ENCODE measurements at regions not wholly inside any gene's neighbourhood (a gene's known extent, or its start where the extent isn't known, plus 50 kb on each side); places are given as distances from the start of the nearest gene placed in this dataset.

DNA sequence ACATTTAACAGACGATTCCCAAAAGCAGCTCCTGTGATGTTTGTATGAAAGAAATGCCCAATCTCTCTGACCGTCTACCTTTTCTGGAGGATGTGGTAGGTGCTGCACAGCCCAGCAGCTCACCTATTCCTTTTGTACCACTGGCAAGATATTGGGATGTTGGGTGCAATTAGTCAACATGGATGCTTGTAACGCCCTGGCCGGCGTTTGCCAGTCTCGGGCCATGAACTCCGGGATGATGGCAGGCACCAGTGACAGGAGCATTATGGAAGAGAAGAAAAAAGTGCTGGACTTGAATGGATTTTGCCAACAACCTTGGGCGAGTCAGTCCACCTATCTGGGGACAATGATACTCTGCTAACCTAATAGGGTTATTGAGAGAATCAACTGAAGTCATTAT lies 69.0 kb upstream of the ZNF438 start:
- Histone ChIP-seq H3K4me3 (ENCODE audit: low read depth, low read length) (no peak overlapping the region), H3K4me1 (ENCODE audit: control insufficient read depth, insufficient read depth, low read length) (peaks cover 4% of the 10 kb centered on the region; the same call in 1 of the 2 replicates), H3K27me3 (ENCODE audit: control insufficient read depth, insufficient read depth, low read length) (no peaks in the 10 kb centered on the region), H3K27ac (ENCODE audit: low read depth, low read length) (no peak overlapping the region), H3K36me3 (ENCODE audit: control insufficient read depth, insufficient read depth, low read length) (no peaks in the 10 kb centered on the region), H3K9me3 (ENCODE audit: control insufficient read depth, insufficient read depth, low read depth, low read length) (no peaks in the 10 kb centered on the region), H3K9ac (ENCODE audit: low read length) (no peak overlapping the region)

GRCh38 chr10:31101123-31101522 lies 69.5 kb upstream of the ZNF438 start:
- Histone ChIP-seq H3K27me3 (ENCODE audit: control insufficient read depth, insufficient read depth, low read length) (no peaks in the 10 kb centered on the region), H3K36me3 (ENCODE audit: control insufficient read depth, insufficient read depth, low read length) (no peaks in the 10 kb centered on the region), H3K9me3 (ENCODE audit: control insufficient read depth, insufficient read depth, low read depth, low read length) (no peaks in the 10 kb centered on the region), H3K4me1 (ENCODE audit: control insufficient read depth, insufficient read depth, low read length) (peaks cover 4% of the 10 kb centered on the region; the same call in 1 of the 2 replicates), H3K4me3 (ENCODE audit: low read depth, low read length) (no peak overlapping the region), H3K9ac (ENCODE audit: low read length) (no peak overlapping the region), H3K27ac (ENCODE audit: low read depth, low read length) (no peak overlapping the region)

GRCh38 chr10:31102421-31102820 lies 70.8 kb upstream of the ZNF438 start:
- no peak overlapping the region for H3K9ac ChIP-seq (ENCODE audit: low read length)
- no peak overlapping the region for H3K4me3 ChIP-seq (ENCODE audit: low read depth, low read length)
- H3K9me3 ChIP-seq (ENCODE audit: control insufficient read depth, insufficient read depth, low read depth, low read length), result no peaks in the 10 kb centered on the region
- H3K27me3 ChIP-seq (ENCODE audit: control insufficient read depth, insufficient read depth, low read length), result no peaks in the 10 kb centered on the region
- H3K36me3 ChIP-seq (ENCODE audit: control insufficient read depth, insufficient read depth, low read length), result no peaks in the 10 kb centered on the region
- H3K27ac ChIP-seq (ENCODE audit: low read depth, low read length), result no peak overlapping the region
- peaks cover 4% of the 10 kb centered on the region; the same call in 1 of the 2 replicates for H3K4me1 ChIP-seq (ENCODE audit: control insufficient read depth, insufficient read depth, low read length)

DNA sequence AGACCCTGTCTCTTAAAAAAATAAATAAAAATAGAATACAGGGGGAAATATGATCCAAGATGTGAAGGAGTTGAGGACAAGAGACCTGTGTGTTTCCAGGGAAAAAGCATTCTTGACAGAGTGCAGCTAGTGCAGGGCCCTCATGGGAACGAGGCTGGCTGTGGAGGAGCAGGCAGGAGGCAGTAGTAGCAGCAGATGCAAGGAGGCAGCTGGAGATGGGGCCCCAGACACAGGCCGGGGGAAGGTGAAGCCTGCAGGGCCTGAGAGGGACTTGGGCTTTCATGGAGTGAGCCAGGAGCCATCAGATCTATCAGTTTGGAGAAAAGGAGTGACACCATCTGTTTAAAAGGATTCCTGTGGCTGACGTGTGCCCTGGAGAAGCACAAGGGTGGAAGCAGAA lies 71.4 kb upstream of the ZNF438 start:
- no peaks in the 10 kb centered on the region for H3K9me3 ChIP-seq (ENCODE audit: control insufficient read depth, insufficient read depth, low read depth, low read length)
- no peaks in the 10 kb centered on the region for H3K27me3 ChIP-seq (ENCODE audit: control insufficient read depth, insufficient read depth, low read length)
- H3K27ac ChIP-seq (ENCODE audit: low read depth, low read length), result no peak overlapping the region
- no peak overlapping the region for H3K9ac ChIP-seq (ENCODE audit: low read length)
- no peak overlapping the region for H3K4me3 ChIP-seq (ENCODE audit: low read depth, low read length)
- peaks cover 4% of the 10 kb centered on the region; the same call in 1 of the 2 replicates for H3K4me1 ChIP-seq (ENCODE audit: control insufficient read depth, insufficient read depth, low read length)
- H3K36me3 ChIP-seq (ENCODE audit: control insufficient read depth, insufficient read depth, low read length), result no peaks in the 10 kb centered on the region

DNA sequence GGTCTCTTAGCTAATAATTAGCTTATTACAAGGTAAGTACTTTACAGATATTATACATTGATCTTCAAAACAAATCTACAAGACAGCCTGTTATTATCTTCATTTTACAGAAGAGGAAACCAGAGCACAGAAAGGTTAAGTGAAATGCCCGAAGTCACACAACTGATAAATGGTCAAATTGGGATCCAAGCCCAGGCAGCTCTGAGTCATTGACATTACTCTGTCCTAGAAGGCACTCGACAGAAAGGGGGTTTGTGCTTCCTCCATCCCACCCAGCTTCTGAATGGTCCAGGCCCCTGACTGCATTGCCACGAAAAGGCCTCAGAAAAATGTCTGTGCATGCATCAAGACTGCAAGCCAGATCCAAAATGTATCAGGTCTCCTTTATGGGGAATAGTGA lies 81.3 kb upstream of the ZNF438 start:
- Histone ChIP-seq H3K4me3 (ENCODE audit: low read depth, low read length) (no peak overlapping the region), H3K27ac (ENCODE audit: low read depth, low read length) (no peak overlapping the region), H3K27me3 (ENCODE audit: control insufficient read depth, insufficient read depth, low read length) (no peaks in the 10 kb centered on the region), H3K36me3 (ENCODE audit: control insufficient read depth, insufficient read depth, low read length) (no peaks in the 10 kb centered on the region), H3K4me1 (ENCODE audit: control insufficient read depth, insufficient read depth, low read length) (no peaks in the 10 kb centered on the region), H3K9ac (ENCODE audit: low read length) (no peak overlapping the region), H3K9me3 (ENCODE audit: control insufficient read depth, insufficient read depth, low read depth, low read length) (peaks cover 4% of the 10 kb centered on the region; the same call in 1 of the 2 replicates)

- Histone ChIP-seq H3K27ac (ENCODE audit: low read depth, low read length) (no peak overlapping the region), H3K36me3 (ENCODE audit: control insufficient read depth, insufficient read depth, low read length) (no peaks in the 10 kb centered on the region), H3K4me3 (ENCODE audit: low read depth, low read length) (no peak overlapping the region), H3K9ac (ENCODE audit: low read length) (no peak overlapping the region), H3K4me1 (ENCODE audit: control insufficient read depth, insufficient read depth, low read length) (no peaks in the 10 kb centered on the region), H3K27me3 (ENCODE audit: control insufficient read depth, insufficient read depth, low read length) (no peaks in the 10 kb centered on the region), H3K9me3 (ENCODE audit: control insufficient read depth, insufficient read depth, low read depth, low read length) (peaks cover 4% of the 10 kb centered on the region; the same call in 1 of the 2 replicates)
Measured at GRCh38 chr10:31116226-31116625, 84.6 kb upstream of the ZNF438 start.

- Histone ChIP-seq H3K9ac (ENCODE audit: low read length) (no peak overlapping the region), H3K27ac (ENCODE audit: low read depth, low read length) (no peak overlapping the region), H3K9me3 (ENCODE audit: control insufficient read depth, insufficient read depth, low read depth, low read length) (no peaks in the 10 kb centered on the region), H3K36me3 (ENCODE audit: control insufficient read depth, insufficient read depth, low read length) (no peaks in the 10 kb centered on the region), H3K4me1 (ENCODE audit: control insufficient read depth, insufficient read depth, low read length) (no peaks in the 10 kb centered on the region), H3K27me3 (ENCODE audit: control insufficient read depth, insufficient read depth, low read length) (no peaks in the 10 kb centered on the region), H3K4me3 (ENCODE audit: low read depth, low read length) (no peak overlapping the region)
Measured at GRCh38 chr10:31118556-31118955, 86.9 kb upstream of the ZNF438 start.

DNA sequence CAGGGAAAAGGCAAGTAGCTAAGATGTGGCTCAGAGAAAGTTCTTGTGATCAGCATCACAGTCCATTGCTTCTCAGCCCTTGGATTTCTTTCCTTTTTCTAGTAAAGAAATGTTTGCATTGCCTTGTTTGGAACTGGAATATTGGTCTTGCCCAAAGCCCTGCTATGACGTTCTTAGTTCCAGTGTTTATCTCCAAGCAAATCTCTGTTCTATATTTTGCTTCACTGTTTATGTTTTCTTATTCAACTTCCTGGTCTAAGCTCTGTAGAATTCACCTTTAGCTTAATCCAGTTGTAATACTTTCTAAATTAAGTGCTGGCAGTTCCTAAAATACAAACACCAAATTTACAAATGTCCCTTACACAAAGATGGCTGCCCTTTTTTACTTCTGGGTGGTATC lies 88.7 kb upstream of the ZNF438 start:
- Histone ChIP-seq H3K9ac (ENCODE audit: low read length) (no peak overlapping the region), H3K27me3 (ENCODE audit: control insufficient read depth, insufficient read depth, low read length) (no peaks in the 10 kb centered on the region), H3K4me1 (ENCODE audit: control insufficient read depth, insufficient read depth, low read length) (no peaks in the 10 kb centered on the region), H3K27ac (ENCODE audit: low read depth, low read length) (no peak overlapping the region), H3K36me3 (ENCODE audit: control insufficient read depth, insufficient read depth, low read length) (no peaks in the 10 kb centered on the region), H3K9me3 (ENCODE audit: control insufficient read depth, insufficient read depth, low read depth, low read length) (no peaks in the 10 kb centered on the region), H3K4me3 (ENCODE audit: low read depth, low read length) (no peak overlapping the region)

DNA sequence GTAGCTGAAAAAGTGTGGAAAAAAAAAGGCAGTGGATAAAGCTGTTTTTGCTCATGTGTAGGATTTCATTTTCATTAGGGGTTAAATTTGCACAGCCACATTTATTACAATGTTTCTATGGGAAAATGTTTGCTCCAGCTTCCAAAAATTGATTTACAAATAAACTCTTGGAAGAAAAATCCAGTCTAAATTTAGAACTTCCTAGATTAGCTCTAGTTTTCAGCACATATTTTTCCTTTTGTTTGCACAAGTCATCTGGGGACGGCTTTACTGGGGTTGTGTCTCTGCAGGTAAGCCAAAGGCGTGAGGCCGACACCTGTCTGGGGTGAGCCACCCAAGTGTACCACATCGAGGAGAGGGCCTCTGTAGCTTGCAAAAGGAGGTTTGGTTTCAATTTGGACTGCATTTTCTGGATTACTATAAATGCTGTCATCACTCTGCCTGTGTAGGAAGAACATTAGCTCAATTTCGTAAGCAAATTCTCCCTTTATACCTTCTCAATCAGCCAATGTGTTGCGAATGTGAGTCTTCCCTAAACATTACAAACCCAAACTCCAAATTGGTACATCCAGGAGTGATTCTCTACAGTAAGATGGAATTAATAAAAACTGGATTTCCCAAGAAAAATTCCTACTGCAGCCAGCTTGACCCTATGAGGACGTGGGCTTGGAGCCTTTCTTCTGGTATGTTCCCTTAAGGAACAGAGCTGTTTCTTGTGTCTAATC lies 89.5 kb upstream of the ZNF438 start:
- no peaks in the 10 kb centered on the region for H3K27me3 ChIP-seq (ENCODE audit: control insufficient read depth, insufficient read depth, low read length)
- H3K36me3 ChIP-seq (ENCODE audit: control insufficient read depth, insufficient read depth, low read length), result no peaks in the 10 kb centered on the region
- H3K27ac ChIP-seq (ENCODE audit: low read depth, low read length), result no peak overlapping the region
- no peak overlapping the region for H3K4me3 ChIP-seq (ENCODE audit: low read depth, low read length)
- no peaks in the 10 kb centered on the region for H3K4me1 ChIP-seq (ENCODE audit: control insufficient read depth, insufficient read depth, low read length)
- no peak overlapping the region for H3K9ac ChIP-seq (ENCODE audit: low read length)
- no peaks in the 10 kb centered on the region for H3K9me3 ChIP-seq (ENCODE audit: control insufficient read depth, insufficient read depth, low read depth, low read length)

- Histone ChIP-seq H3K4me1 (ENCODE audit: control insufficient read depth, insufficient read depth, low read length) (no peaks in the 10 kb centered on the region), H3K4me3 (ENCODE audit: low read depth, low read length) (no peak overlapping the region), H3K9me3 (ENCODE audit: control insufficient read depth, insufficient read depth, low read depth, low read length) (no peaks in the 10 kb centered on the region), H3K9ac (ENCODE audit: low read length) (no peak overlapping the region), H3K36me3 (ENCODE audit: control insufficient read depth, insufficient read depth, low read length) (no peaks in the 10 kb centered on the region), H3K27ac (ENCODE audit: low read depth, low read length) (no peak overlapping the region), H3K27me3 (ENCODE audit: control insufficient read depth, insufficient read depth, low read length) (no peaks in the 10 kb centered on the region)
Measured at GRCh38 chr10:31121757-31122577, 90.3 kb upstream of the ZNF438 start.

DNA sequence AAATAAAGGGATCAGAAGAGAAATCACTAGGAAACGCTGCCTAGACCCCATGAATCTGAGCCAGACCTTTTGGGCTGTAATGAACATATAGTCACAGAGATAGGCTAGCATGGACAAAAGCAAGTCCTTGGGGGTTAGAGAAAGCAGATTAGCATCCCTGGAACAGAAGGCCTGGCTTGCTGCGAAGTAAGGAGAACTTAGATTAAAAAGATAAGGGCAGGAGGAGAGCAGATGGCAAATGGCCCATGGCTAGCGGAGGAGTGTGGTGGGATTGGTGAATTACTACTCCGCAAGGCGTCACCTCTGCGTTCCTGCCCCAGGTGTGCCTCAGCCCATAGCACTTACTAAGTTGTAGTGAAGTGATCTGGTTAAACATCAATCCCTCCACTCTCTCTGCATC lies 92.3 kb upstream of the ZNF438 start:
- Histone ChIP-seq H3K27ac (ENCODE audit: low read depth, low read length) (no peak overlapping the region), H3K36me3 (ENCODE audit: control insufficient read depth, insufficient read depth, low read length) (no peaks in the 10 kb centered on the region), H3K4me1 (ENCODE audit: control insufficient read depth, insufficient read depth, low read length) (no peaks in the 10 kb centered on the region), H3K9me3 (ENCODE audit: control insufficient read depth, insufficient read depth, low read depth, low read length) (no peaks in the 10 kb centered on the region), H3K4me3 (ENCODE audit: low read depth, low read length) (no peak overlapping the region), H3K27me3 (ENCODE audit: control insufficient read depth, insufficient read depth, low read length) (no peaks in the 10 kb centered on the region), H3K9ac (ENCODE audit: low read length) (no peak overlapping the region)
